GM13977 (cell line): ENCODE measurements at regions not wholly inside any gene's neighbourhood (a gene's known extent, or its start where the extent isn't known, plus 50 kb on each side); places are given as distances from the start of the nearest gene placed in this dataset.

Experiments
- DNase-seq: peaks from one replicate; pipeline ENCODE4 v3.0.0; 2012; ENCODE audit warnings: low spot score
- in situ Hi-C: fragments of 300-500 bp; cut with MboI; formaldehyde crosslinking; loops from one replicate; pipeline ENCODE4 v1.12.0; 2022; ENCODE audit warnings: low sequenced_read_pairs, low pct_unique_long_range_greater_than_20kb, mixed read lengths, inconsistent platforms; ENCODE audit not compliant: unreplicated experiment
- TF ChIP-seq, protein P1 (sequence below): IDR thresholded peaks from 2 replicates; pipeline ENCODE4 v1.5.1; 2012; ENCODE audit warnings: mild to moderate bottlenecking, control low read depth; ENCODE audit not compliant: insufficient read depth; ENCODE audit errors: extremely low read depth, missing control alignments

DNA sequence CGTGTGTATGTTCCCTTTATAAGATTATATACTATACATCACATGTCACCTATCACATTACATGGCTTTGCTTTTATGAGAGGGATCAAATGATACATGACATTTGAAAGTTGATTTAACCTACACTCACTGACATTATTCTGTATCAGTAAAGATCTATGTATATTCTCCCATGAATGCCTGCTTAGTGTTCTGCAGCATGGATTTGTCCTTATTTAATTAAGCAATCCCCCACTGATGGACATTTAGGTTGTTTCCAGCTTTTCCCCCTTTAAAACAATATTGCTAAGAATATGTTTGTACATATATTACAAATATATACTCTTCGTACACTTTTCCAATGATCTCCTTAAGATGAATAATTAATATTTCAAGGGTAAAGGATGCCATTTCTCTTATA is 297.4 kb downstream of the TFAP2C start:
- in situ Hi-C loops = no loop called here
- no peak for DNase-seq
- TF ChIP-seq, protein P1, sequence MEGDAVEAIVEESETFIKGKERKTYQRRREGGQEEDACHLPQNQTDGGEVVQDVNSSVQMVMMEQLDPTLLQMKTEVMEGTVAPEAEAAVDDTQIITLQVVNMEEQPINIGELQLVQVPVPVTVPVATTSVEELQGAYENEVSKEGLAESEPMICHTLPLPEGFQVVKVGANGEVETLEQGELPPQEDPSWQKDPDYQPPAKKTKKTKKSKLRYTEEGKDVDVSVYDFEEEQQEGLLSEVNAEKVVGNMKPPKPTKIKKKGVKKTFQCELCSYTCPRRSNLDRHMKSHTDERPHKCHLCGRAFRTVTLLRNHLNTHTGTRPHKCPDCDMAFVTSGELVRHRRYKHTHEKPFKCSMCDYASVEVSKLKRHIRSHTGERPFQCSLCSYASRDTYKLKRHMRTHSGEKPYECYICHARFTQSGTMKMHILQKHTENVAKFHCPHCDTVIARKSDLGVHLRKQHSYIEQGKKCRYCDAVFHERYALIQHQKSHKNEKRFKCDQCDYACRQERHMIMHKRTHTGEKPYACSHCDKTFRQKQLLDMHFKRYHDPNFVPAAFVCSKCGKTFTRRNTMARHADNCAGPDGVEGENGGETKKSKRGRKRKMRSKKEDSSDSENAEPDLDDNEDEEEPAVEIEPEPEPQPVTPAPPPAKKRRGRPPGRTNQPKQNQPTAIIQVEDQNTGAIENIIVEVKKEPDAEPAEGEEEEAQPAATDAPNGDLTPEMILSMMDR = no peak

DNA sequence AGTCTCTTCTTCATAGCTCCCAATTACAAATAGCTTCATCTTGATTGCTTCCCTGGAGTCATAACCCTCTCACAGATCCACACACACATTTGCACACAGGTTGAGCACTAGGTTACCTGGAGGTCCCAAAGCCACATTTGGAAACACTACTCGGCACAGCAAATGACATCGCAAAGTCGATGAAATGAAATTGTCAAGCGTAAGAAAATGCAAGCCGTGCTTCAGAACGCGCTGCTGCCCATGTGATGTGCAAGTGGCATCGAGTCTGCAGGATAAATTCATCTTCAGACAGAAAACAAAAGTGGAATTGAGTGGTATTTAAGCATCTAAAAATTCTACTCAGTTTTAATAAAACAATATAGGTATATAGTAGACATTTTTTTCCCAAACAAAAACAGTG is 298.0 kb downstream of the TFAP2C start:
- DNase-seq = no peak
- TF ChIP-seq, protein P1 = no peak
- in situ Hi-C loops = no loop called here

DNA sequence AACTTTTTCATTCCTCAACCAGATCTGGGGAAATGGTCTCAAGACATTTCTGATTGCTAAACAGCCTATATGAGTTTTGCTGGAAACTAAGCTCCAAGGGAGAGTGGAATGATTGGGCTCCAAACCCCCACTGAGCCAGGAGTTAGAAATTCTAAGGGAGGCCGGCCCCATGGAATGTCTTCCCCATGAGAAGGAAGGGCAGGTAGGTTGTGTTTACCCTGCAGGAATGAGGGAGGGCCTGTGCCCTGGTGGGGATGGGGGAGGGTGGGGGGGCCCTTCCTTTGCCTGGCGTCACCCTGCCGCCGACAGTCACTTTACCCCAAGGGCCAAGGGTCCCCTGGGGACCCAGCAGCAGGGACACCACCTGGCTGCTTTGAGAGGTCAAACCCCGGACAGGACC is 298.9 kb downstream of the TFAP2C start:
- no peak for DNase-seq
- in situ Hi-C loops = no loop called here
- TF ChIP-seq, protein P1 = no peak

DNA sequence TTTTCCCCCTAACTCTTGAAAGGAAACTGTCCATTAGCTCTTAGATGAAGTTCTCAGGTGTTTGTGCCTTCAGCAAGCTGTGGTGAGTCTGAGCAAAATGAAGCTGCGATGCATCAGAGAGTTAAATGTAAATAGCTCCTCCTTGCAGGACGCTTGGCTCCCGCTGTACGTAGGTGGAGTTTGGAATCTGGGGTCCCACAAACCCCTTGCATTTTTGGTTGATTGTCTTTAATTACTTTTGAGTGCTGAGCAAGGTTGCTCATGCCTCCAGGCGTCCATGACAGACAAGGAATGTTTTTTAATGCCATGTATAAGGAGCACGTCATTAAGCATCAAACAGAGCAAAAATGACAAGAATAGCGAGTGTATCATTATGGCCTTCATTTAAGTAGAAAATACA is 300.5 kb downstream of the TFAP2C start:
- no peak for DNase-seq
- in situ Hi-C loops = no loop called here
- TF ChIP-seq, protein P1 = no peak

DNA sequence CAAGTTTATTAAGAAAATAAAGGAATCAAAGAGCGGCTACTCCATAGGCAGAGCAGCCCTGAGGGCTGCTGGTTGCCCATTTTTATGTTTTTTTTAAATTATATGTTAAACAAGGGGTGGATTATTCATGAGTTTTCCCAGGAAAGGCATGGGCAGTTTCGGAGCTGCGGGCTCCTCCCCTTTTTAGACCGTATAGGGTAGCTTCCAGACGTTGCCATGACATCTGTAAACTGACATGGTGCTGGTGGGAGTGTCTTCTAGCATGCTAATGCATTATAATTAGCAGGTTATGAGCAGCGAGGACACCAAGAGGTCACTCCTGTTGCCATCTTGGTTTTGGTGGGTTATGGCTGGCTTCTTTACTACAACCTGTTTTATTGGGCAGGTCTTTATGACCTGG is 301.8 kb downstream of the TFAP2C start:
- no peak for DNase-seq
- in situ Hi-C loops = no loop called here
- TF ChIP-seq, protein P1 = no peak

DNA sequence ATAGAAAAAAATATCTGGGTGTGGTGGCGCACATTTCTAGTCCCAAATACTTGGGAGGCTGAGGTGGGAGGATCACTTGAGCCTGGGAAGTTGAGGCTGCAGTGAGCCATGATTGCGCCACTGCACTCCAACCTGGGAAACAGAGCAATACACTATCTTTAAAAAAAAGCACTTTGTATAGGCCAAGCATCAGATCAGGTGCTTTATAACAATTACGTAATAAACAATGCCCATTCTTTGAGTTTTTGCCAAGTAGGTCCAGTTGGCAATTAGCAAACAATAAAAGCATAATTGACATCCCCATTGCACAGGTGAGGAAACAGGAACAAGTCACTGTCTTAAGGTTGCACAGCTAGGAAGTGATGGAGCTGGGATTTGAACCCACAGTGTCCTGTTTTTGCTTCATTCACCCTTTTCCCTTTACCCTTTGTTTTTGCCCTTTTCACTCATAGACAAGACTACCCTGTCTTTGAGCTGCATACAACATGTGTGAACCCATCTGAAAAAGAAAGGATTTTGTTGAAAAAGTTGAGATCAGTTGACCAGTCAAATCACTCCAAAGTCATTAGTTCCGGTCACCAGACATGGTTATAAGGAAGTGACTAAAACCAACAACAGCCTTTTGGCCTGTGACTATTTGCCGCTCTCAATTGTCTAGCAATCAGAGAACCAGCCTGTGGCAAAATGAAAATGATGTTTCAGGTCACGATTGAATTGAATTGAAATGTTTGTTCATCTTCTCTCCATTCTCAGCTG is 303.6 kb downstream of the TFAP2C start:
- in situ Hi-C loops = no loop called here
- TF ChIP-seq, protein P1 = no peak
- no peak for DNase-seq
